ENCODE measurements at regions not wholly inside any gene's neighbourhood (a gene's known extent, or its start where the extent isn't known, plus 50 kb on each side); places are given as distances from the start of the nearest gene placed in this dataset.

- TF ChIP-seq, protein P1, sequence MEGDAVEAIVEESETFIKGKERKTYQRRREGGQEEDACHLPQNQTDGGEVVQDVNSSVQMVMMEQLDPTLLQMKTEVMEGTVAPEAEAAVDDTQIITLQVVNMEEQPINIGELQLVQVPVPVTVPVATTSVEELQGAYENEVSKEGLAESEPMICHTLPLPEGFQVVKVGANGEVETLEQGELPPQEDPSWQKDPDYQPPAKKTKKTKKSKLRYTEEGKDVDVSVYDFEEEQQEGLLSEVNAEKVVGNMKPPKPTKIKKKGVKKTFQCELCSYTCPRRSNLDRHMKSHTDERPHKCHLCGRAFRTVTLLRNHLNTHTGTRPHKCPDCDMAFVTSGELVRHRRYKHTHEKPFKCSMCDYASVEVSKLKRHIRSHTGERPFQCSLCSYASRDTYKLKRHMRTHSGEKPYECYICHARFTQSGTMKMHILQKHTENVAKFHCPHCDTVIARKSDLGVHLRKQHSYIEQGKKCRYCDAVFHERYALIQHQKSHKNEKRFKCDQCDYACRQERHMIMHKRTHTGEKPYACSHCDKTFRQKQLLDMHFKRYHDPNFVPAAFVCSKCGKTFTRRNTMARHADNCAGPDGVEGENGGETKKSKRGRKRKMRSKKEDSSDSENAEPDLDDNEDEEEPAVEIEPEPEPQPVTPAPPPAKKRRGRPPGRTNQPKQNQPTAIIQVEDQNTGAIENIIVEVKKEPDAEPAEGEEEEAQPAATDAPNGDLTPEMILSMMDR (conservative IDR thresholded peaks at IDR 0.05; ENCODE audit: low read depth, low read length) = no peak
- TF ChIP-seq SMC3 (IDR thresholded peaks at IDR 0.05; ENCODE audit: low read depth, low read length) = no peak
- no peak for TF ChIP-seq MAFK (IDR thresholded peaks at IDR 0.05; ENCODE audit: low read depth, low read length)
- no peak for TF ChIP-seq NFE2L2 (IDR thresholded peaks at IDR 0.05; ENCODE audit: low read depth, low read length)
- no peak for TF ChIP-seq CEBPB (IDR thresholded peaks at IDR 0.05; ENCODE audit: low read depth, low read length)
- TF ChIP-seq RAD21 (IDR thresholded peaks at IDR 0.05; ENCODE audit: low read length) = no peak
- TF ChIP-seq CHD1 (IDR thresholded peaks at IDR 0.05; ENCODE audit: low read depth, low read length) = no peak
- TF ChIP-seq USF2 (IDR thresholded peaks at IDR 0.05; ENCODE audit: low read depth, low read length) = no peak
- no peak for TF ChIP-seq FOS (IDR thresholded peaks at IDR 0.05; ENCODE audit: low read depth, low read length)
Measured at GRCh38 chr20:6966721-6967120, 199.2 kb downstream of the BMP2 start.
